ENCODE measurements at regions not wholly inside any gene's neighbourhood (a gene's known extent, or its start where the extent isn't known, plus 50 kb on each side); places are given as distances from the start of the nearest gene placed in this dataset.
"Not testable (repeated sequence)": the region's sequence is repeated elsewhere in the genome, so short reads cannot be mapped to it uniquely, and the experiment has no call there.

GRCh38 chr6:27674882-27675281, 202.0 kb upstream of the ZNF184 start:
- no peak for DNase-seq (ENCODE audit: low spot score)

DNA sequence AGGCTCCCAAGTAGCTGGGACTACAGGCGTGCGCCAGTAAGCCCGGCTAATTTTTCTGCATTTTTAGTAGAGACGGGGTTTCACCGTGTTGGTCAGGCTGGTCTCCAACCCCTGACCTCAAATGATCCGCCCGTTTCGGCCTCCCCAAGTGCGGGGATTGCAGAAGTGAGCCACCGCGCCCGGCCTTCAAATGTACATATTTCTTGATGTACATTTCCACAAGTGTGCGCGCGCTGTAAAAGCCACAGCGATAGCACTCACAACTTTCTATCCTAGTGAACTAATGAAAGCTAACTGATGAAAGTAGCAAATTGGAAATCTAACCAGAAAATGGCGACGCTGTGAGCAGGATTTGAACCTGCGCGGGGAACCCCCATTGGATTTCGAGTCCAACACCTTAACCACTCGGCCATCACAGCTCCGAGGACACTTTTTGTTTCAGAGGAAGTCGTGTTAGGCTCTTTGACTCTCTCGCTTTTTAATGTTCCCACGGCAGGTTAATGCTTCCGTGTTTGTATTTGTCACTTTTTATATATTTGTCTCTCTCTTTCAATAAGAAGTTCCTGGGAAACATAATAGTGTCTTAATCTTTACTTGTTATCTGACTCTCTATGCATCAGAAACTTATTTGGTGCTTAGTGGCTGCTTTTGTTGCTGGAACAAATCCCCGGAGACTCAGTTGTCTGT, 199.4 kb upstream of the ZNF184 start:
- DNase-seq (ENCODE audit: low spot score), result no peak

GRCh38 chr6:27669624-27670301, 196.9 kb upstream of the ZNF184 start:
- no peak for DNase-seq (ENCODE audit: low spot score)

- no peak for DNase-seq (ENCODE audit: low spot score)
Measured at GRCh38 chr6:27669295-27669623, 196.4 kb upstream of the ZNF184 start.

DNA sequence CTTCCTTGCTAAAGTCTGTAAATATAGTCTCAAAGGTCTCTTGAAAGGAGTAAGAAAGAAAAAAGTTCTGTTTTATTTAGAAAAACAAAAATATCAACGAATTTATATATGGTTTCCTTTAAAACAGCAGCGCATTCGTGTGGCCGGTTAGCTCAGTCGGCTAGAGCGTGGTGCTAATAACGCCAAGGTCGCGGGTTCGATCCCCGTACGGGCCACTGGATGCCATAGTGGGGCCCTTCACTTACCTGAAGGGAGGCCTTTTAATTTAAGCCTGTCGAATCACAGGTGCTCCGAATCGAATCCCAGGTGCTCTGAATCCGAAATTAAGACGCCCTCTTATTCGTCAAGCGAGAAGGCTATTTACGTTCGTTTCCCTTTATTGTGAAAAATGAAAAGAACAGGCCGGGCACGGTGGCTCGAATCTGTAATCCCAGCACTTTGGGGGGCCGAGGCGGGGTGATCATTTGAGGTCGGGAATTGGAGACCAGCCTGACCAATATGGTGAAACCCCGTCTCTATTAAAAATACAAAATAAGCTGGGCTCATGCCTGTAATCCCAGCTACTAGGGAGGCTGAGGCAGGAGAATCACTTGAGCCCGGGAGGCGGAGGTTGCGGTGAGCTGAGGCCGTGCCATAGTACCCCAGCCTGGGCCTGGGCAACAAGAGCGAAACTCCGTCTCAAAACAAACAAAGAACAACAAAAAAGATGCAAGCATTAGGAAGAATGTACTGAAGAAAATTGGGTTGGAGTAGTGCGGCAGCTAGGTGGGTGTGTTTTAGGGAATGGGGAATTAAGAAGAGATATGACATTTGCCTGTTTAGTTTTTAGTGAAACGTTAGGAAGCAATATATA, 195.8 kb upstream of the ZNF184 start:
- no peak for DNase-seq (ENCODE audit: low spot score)

GRCh38 chr6:27667657-27668441, 194.9 kb upstream of the ZNF184 start:
- DNase-seq (ENCODE audit: low spot score), result no peak

- no peak for DNase-seq (ENCODE audit: low spot score)
Measured at GRCh38 chr6:27667016-27667656, 194.2 kb upstream of the ZNF184 start.

- DNase-seq (ENCODE audit: low spot score), result no peak
Measured at GRCh38 chr6:27662769-27663168, 189.9 kb upstream of the ZNF184 start.

DNA sequence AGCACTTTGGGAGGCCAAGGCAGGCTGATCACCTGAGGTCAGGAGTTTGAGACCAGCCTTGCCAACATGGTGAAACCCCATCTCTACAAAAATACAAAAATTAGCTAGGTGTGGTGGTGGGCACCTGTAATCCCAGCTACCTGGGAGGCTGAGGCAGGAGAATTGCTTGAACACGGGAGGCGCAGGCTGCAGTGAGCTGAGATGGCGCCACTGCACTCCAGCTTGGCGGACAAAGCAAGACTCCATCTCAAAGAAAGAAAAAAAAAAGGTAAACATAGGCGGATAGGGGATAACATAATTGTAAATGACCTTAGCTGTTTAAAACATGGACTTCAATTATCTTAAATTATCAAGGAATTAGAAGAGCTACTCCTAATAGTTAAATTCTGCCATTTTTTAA, 189.3 kb upstream of the ZNF184 start:
- DNase-seq (ENCODE audit: low spot score), result not testable (repeated sequence)

GRCh38 chr6:27653143-27653825, 180.4 kb upstream of the ZNF184 start:
- DNase-seq (ENCODE audit: low spot score), result not testable (repeated sequence)

DNA sequence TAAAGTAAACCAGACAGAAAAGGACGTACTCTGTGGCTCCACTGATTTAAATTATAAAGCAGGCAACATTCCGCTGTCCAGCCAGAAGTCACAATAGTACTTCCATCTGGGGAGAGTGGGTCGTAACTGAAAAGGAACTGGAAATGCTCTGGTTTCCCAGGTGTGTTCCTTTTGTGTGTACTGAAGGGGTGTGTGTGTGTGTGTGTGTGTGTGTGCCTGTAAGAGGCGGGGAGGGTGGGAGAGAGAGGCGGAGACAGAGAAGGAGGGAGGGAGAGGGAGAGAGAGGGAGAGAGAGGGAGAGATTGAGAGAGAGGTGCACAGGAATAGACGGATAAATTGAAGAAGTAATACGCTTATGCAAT, 178.4 kb upstream of the ZNF184 start:
- DNase-seq (ENCODE audit: low spot score), result no peak

DNA sequence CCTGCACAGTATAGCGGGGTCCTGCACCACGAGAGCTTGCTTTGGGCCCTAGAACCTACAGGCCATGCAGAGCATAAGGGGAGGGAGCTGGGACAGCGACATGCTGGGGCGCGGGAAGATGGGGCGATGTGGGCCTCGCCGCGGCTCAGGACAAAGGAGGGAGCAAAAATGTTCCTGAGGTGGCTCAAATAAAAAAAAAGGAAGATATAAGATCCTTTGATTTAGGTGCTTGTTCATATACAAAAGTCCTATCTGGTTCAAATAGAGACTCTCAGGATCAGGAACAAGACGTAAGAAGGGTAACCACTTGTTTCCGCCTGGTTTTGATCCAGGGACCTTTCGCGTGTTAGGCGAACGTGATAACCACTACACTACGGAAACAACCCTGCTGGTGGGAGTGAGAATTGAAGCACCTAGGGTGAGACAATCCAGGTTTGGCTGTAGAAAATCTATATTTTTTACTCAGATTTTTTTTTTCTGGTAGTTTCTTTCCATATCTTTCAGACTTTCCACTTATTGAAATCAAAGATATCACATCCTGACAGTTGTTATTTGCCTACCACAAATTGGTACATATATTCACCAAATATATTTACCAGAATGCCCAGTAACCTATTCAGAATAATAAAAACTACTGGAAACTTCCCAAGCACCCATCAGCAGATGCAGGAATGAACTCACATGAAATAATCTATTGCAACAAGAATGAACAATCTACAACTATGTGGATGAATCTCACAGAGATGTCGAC, 177.9 kb upstream of the ZNF184 start:
- no peak for DNase-seq (ENCODE audit: low spot score)

DNA sequence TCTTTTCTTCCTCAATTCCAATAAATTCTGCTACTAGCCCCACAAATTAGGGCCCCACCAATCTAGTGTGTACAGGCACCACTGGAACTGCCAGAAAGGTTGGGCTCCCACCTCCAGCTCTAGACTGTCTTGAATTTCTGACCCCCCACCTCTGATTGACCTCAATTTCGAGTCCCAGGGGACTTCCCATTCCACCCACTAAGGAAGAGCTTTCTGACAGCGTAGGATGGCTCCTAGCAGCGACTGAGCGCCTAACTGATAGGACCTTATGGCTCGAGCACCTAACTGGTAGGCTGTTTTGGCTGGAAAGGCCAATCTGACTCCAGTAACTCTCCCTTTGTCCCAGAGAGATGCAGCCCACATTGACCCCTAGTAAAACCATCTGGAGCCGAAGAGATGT, 171.6 kb upstream of the ZNF184 start:
- DNase-seq (ENCODE audit: low spot score), result no peak

DNA sequence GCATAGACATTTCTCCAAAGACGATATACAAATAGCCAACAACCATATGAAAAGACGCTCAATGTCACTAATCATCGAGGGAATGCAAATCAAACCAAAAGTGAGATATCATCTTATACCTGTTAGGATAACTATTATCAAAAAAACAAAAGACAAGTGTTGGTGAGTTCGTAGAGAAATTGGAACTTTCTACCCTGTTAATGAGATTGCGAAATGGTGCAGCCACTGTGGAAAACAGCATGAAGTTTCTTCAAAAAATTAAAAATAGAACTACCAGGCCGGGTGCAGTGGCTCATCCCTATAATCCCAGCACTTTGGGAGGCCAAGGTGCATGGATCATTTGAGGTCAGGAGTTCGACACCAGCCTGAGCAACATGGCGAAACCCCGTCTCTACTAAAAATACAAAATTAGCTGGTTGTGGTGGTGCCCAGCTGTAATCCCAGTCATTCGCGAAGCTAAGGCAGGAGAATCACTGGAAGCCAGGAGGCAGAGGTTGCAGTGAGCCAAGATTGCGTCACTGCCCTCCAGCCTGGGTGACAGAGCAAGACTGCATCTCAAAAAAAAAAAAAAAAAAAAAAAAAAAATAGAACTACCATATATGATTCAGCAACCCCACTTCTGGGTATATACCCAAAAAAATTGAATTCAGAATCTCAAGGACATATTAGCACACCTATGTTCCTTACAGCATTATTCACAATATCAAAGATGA, 170.0 kb upstream of the ZNF184 start:
- DNase-seq (ENCODE audit: low spot score), result no peak

DNA sequence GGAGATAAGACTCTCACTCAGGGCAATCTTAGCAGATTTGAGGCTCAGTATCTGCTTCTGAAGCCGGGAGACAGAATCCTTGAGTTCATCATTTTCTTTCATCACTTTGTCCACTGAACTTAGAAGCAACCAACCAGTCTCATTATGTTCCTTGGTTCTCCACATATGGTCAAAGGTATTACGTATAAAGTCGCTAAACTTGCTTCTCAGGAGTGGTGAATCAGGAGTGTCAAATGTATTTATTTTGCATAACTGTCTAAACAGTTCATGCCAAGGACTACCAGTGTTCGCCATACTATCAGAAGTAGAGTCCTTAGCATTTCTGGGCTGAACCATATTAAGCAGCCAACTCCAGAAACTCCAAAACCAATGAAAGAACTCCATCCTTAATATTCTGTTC, 163.0 kb upstream of the ZNF184 start:
- DNase-seq (ENCODE audit: low spot score), result not testable (repeated sequence)

DNA sequence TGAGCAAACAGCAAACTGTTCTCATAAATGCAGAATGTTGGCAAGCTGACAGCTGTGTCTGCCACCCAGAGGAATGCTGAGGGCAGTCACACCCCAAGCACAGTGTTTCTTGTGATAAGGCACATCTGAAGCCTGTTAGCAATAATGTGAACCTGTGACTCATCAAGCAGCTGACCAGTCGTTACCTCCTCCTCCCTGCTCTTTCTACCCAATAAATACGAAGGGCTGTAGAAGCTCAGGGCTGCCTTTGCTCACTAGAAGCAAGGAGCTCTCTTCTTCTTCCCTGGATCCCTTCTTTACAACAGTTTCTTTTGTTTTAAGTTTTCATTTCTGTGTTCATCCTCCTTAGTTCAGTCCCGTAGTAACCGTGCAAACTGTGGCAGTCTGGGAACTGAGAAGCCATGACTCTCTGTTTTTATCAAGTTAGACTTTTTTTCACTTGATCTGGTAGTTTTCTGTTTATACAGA, 160.3 kb upstream of the ZNF184 start:
- not testable (repeated sequence) for DNase-seq (ENCODE audit: low spot score)

DNA sequence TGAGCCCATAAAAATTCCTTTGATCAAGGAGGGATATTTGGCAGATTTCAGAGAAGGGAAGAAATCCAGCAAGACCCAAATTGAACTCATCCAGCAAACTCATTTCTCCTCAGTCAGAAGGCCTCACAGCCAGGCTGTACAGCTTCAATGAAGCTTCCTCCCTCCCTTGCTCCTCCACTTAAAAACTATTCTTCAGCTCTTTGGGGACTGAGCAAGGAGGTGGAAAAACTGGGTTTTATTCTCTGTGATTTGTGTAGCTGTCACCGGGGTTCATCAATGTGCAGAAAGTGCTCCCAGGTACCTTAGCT, 158.7 kb upstream of the ZNF184 start:
- no peak for DNase-seq (ENCODE audit: low spot score)

DNA sequence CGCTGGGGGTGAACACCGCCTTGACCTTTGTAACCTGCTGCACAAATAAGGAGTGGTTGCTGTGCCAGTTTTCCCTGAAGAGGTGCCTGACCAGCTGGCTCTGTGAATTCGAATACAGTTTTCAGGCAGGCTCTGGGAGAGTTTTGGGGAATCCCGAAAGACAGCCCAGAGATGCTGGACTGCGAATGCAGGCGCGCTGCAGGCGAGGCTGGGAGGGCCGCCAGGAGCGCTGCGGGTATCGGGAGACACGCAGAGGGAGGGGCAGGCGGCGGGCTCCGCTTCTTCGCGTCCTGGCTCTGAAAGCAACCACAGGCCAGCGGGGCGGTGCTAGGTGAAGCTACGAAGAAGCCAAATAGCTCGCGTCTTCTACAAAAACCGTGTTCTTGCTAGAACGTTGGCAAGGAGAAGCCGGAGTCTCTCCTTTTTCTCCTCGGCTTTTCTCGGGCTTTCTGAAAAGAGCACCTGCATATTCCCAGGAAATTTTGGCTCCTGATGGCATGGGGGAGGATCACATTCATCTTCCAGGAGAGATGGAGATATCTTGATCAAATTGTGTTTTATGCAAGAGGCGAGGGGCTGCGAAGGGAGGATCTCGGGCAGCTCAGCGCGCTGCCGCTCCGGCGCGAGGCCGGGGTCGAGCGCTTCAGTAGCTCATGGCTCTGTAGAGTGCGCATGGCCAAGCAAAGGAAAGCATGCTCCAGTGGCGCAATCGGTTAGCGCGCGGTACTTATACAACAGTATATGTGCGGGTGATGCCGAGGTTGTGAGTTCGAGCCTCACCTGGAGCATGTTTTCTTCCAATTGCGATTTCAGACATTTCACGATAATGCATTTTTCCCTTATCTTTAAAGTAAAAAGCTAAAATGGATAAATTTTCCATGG, 158.1 kb upstream of the ZNF184 start:
- no peak for DNase-seq (ENCODE audit: low spot score)

Data from ureter (tissue), 1 donor.